Neural progenitor cell (in vitro differentiated cells): ENCODE measurements at regions not wholly inside any gene's neighbourhood (a gene's known extent, or its start where the extent isn't known, plus 50 kb on each side); places are given as distances from the start of the nearest gene placed in this dataset.

ENCODE experiments used
- CTCF ChIP-seq: fragments of 200-600 bp; sonication (generic); IDR thresholded peaks from 2 replicates; pipeline ENCODE4 v1.5.1; 2017; ENCODE audit warnings: antibody characterized with exemption, mild to moderate bottlenecking
- EZH2 ChIP-seq: fragments of 200-600 bp; sonication (generic); IDR thresholded peaks from 2 replicates; pipeline ENCODE4 v1.6.1; 2017; ENCODE audit warnings: antibody characterized with exemption, mild to moderate bottlenecking, moderate library complexity
- EZH2phosphoT487 ChIP-seq: fragments of 200-600 bp; sonication (generic); IDR thresholded peaks from 2 replicates; pipeline ENCODE4 v1.6.1; 2017; ENCODE audit warnings: antibody characterized with exemption

GRCh38 chr2:222013889-222014288 lies 284.9 kb downstream of the PAX3 start:
- TF ChIP-seq CTCF: no peak
- no peak for TF ChIP-seq EZH2
- no peak for TF ChIP-seq EZH2phosphoT487
